ENCODE measurements at regions not wholly inside any gene's neighbourhood (a gene's known extent, or its start where the extent isn't known, plus 50 kb on each side); places are given as distances from the start of the nearest gene placed in this dataset.

DNA sequence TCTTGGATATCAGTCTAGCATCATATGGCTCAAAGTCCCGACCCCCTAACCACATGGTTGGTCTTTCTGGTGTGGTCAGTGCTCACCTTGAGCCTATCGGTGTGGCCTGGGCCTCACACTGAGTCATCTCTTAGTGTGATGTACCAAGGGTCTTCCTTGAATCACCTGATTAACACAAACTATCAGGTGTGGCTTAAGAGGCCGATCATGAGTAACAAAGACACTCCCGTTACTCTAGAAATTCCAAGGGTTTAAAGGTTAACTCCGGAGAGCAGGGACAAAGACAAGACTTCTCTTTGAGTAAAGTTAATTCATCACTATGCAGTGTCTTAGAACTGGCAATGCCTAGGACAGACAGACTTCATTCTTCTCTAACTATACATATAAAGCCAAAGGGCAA, 52.3 kb upstream of the ARMC3 start:
- Histone ChIP-seq H3K4me1 (ENCODE audit: control insufficient read depth, insufficient read depth, low read length) (no peaks in the 10 kb centered on the region), H3K27me3 (ENCODE audit: control insufficient read depth in 1 of 2, insufficient read depth in 2 of 2, low read length in 2 of 2) (no peaks in the 10 kb centered on the region), H3K27ac (ENCODE audit: low read length) (no peak overlapping the region), H3K36me3 (ENCODE audit: control insufficient read depth in 2 of 2, insufficient read depth in 2 of 2, low read length in 2 of 2) (no peaks in the 10 kb centered on the region), H3K9ac (ENCODE audit: low read length in 2 of 2) (no peak overlapping the region), H3K9me3 (ENCODE audit: control insufficient read depth in 2 of 2, low read length in 2 of 2) (no peaks in the 10 kb centered on the region), H3K4me3 (ENCODE audit: low read length in 2 of 2) (no peak overlapping the region)

DNA sequence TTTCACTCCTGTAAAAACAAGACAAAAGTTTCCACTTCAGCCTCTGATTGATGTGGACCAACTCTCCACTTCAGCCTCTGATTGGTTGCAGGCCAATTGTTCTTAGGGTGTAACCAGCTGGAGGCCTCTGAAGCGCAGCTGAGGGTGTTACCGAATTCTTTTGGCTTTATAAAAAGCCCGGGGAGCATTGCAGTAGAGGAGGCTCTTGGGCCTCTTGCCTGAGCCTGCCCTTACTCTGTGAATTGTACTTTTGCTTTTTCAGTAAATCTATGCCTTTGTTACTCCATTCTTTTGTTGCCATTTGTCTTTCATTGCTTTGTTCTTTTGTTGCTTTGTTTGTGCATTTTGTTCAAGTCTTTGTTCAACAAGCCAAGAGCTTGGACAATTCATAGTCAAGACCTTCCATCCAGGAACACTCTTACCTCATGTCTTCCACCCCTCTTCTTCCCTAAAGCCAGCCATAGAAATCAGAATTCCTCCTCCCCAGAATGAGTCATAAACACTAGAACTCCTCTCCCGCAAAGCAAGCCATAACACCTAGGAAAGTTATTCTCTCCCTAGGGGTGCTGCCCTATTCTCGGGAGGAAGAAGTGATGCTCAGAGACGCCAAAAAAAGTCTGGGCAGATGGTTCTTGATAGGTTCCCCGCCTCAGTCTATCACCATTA, 53.5 kb upstream of the ARMC3 start:
- H3K27ac ChIP-seq (ENCODE audit: low read length): no peak overlapping the region
- H3K9ac ChIP-seq (ENCODE audit: low read length in 2 of 2): no peak overlapping the region
- H3K27me3 ChIP-seq (ENCODE audit: control insufficient read depth in 1 of 2, insufficient read depth in 2 of 2, low read length in 2 of 2): no peaks in the 10 kb centered on the region
- no peaks in the 10 kb centered on the region for H3K36me3 ChIP-seq (ENCODE audit: control insufficient read depth in 2 of 2, insufficient read depth in 2 of 2, low read length in 2 of 2)
- no peaks in the 10 kb centered on the region for H3K4me1 ChIP-seq (ENCODE audit: control insufficient read depth, insufficient read depth, low read length)
- no peaks in the 10 kb centered on the region for H3K9me3 ChIP-seq (ENCODE audit: control insufficient read depth in 2 of 2, low read length in 2 of 2)
- no peak overlapping the region for H3K4me3 ChIP-seq (ENCODE audit: low read length in 2 of 2)

DNA sequence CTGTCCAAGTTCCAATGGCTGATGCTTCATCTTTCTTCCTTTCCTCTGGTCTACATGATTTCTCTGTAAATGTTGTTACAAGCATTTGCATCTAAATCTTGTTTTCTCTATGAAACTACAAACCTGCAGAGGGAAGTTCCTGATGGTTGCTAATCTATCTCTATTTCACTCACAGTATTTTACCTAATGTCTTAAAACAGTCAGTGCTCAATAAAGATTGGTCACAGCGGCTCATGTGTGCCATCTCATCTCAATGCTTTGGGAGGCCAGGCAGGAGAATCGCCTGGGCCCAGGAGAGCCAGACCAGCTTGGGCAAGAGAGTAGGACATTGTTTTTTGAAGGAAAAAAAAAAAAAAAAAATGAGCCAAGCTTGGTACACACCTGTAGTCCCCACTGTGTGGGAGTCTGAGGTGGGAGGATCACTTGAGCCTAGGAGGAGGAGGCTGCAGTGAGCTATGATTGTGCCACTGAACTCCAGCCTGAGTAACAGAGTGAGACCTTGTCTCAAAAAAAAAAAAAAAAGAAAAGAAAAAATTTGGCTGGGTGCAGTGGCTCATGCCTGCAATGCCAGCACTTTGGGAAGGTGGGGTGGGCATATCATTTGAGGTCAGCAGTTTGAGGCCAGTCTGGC, 71.3 kb upstream of the ARMC3 start:
- no peaks in the 10 kb centered on the region for H3K36me3 ChIP-seq (ENCODE audit: control insufficient read depth in 2 of 2, insufficient read depth in 2 of 2, low read length in 2 of 2)
- no peaks in the 10 kb centered on the region for H3K27me3 ChIP-seq (ENCODE audit: control insufficient read depth in 1 of 2, insufficient read depth in 2 of 2, low read length in 2 of 2)
- no peak overlapping the region for H3K9ac ChIP-seq (ENCODE audit: low read length in 2 of 2)
- no peak overlapping the region for H3K4me3 ChIP-seq (ENCODE audit: low read length in 2 of 2)
- H3K27ac ChIP-seq (ENCODE audit: low read length): no peak overlapping the region
- peaks cover 3% of the 10 kb centered on the region for H3K4me1 ChIP-seq (ENCODE audit: control insufficient read depth, insufficient read depth, low read length)
- H3K9me3 ChIP-seq (ENCODE audit: control insufficient read depth in 2 of 2, low read length in 2 of 2): no peaks in the 10 kb centered on the region

DNA sequence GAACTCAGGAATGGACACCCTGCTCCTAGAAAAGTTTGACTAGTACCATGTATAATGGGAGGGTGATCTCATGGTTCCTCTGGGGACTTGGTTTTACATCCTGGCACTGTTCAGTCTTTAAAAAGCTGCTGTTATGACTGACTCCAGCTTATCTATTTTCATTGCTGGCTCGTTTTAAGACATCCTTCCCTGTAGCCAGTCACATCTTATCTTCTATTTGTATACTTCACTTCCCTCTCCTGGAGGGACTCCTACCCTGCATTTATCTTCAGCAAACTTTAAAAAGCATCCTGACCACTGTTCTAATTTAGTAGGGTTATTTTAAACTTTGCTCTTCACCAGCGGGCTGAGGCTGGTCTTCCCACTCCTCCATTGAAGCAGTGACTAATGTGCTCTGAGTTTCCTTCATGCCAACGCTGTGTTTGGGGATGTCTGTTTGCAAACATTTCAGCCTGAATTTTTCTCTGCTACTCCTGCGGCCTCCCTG, 72.9 kb upstream of the ARMC3 start:
- peaks cover 9% of the 10 kb centered on the region for H3K4me1 ChIP-seq (ENCODE audit: control insufficient read depth, insufficient read depth, low read length)
- H3K27ac ChIP-seq (ENCODE audit: low read length): no peak overlapping the region
- H3K36me3 ChIP-seq (ENCODE audit: control insufficient read depth in 2 of 2, insufficient read depth in 2 of 2, low read length in 2 of 2): no peaks in the 10 kb centered on the region

DNA sequence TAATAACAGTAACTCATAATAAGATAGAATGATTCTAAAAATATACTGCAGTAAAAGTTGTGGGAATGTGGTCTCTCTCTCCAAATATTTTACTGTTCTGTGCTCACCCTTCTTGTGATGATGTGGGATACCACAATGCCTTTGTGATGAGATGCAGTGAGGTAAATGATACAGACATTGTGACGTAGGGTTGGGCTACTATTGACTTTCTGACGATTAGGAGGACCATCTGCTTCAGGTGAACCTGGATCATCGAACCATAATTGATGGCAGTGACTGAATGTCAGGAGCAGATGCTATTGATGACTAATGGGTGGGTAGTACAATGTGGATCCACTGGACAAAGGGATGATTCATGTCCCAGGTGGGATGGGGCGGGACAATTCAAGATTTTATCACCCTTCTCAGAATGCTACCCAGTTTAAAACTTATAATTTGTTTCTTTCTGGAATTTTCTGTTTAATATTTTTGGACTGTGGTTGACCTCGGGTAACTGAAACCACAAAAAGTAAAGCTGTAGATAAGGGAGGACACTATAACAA, 73.9 kb upstream of the ARMC3 start:
- Histone ChIP-seq H3K4me3 (ENCODE audit: low read length in 2 of 2) (no peak overlapping the region), H3K9me3 (ENCODE audit: control insufficient read depth in 2 of 2, low read length in 2 of 2) (no peaks in the 10 kb centered on the region), H3K27me3 (ENCODE audit: control insufficient read depth in 1 of 2, insufficient read depth in 2 of 2, low read length in 2 of 2) (no peaks in the 10 kb centered on the region)

More for the DNA sequence above, 72.9 kb upstream of the ARMC3 start:
- Histone ChIP-seq H3K27me3 (ENCODE audit: control insufficient read depth in 1 of 2, insufficient read depth in 2 of 2, low read length in 2 of 2) (no peaks in the 10 kb centered on the region), H3K4me3 (ENCODE audit: low read length in 2 of 2) (no peak overlapping the region), H3K9ac (ENCODE audit: low read length in 2 of 2) (no peak overlapping the region), H3K9me3 (ENCODE audit: control insufficient read depth in 2 of 2, low read length in 2 of 2) (no peaks in the 10 kb centered on the region)

DNA sequence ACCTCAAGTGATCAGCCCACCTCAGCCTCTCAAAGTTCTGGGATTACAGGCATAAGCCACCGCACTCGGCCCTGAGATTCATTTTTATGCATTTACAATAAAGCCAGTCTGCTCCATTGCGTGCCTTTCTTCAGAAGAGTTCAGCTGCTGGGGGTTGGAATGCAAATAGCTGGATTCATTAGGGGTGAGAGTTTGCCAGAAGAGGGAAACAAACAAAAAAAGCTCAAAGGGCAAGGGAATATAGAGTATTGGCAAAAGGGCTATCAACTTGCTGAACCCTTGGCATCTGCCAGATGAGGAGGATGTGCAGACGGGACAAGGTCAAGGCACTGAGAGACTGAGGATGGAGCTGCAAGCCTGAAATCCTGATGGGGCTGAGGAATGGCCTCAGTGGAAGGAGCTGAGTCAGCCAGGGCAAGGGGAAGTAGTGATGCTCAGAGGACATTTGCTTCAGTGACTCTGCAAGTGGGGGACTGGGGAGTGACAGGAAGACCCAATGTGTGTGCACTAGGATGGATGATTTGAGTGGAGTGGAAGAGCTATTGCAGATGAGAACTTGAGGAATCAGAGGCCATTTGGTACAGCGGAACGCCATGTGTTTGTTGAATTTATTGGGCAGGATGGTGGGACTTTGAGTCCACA, 75.0 kb upstream of the ARMC3 start:
- Histone ChIP-seq H3K9me3 (ENCODE audit: control insufficient read depth in 2 of 2, low read length in 2 of 2) (no peaks in the 10 kb centered on the region), H3K36me3 (ENCODE audit: control insufficient read depth in 2 of 2, insufficient read depth in 2 of 2, low read length in 2 of 2) (no peaks in the 10 kb centered on the region), H3K27me3 (ENCODE audit: control insufficient read depth in 1 of 2, insufficient read depth in 2 of 2, low read length in 2 of 2) (no peaks in the 10 kb centered on the region), H3K4me1 (ENCODE audit: control insufficient read depth, insufficient read depth, low read length) (peaks cover 21% of the 10 kb centered on the region), H3K27ac (ENCODE audit: low read length) (no peak overlapping the region), H3K9ac (ENCODE audit: low read length in 2 of 2) (no peak overlapping the region), H3K4me3 (ENCODE audit: low read length in 2 of 2) (no peak overlapping the region)

More for the DNA sequence above, 73.9 kb upstream of the ARMC3 start:
- H3K36me3 ChIP-seq (ENCODE audit: control insufficient read depth in 2 of 2, insufficient read depth in 2 of 2, low read length in 2 of 2): no peaks in the 10 kb centered on the region
- H3K9ac ChIP-seq (ENCODE audit: low read length in 2 of 2): no peak overlapping the region
- no peak overlapping the region for H3K27ac ChIP-seq (ENCODE audit: low read length)
- peaks cover 17% of the 10 kb centered on the region for H3K4me1 ChIP-seq (ENCODE audit: control insufficient read depth, insufficient read depth, low read length)

DNA sequence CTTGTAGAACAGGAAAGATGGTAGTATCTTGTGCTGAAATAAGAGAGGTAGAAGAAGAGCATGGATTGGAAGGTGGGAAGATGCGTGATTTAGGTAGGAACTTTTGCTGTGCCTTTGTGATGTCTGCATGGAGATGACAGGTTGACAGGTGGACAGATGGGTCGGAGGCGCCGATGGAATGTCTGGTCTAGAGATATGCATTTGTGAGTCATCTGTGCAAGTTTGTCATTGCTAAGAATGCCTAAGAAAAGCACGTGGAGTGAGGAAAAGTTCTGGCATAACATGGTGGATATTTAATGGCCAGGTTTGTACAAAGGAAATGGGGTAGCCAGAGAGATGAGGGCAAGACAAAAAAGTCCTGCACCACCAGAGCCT, 76.0 kb upstream of the ARMC3 start:
- Histone ChIP-seq H3K4me1 (ENCODE audit: control insufficient read depth, insufficient read depth, low read length) (peaks cover 21% of the 10 kb centered on the region), H3K4me3 (ENCODE audit: low read length in 2 of 2) (no peak overlapping the region), H3K36me3 (ENCODE audit: control insufficient read depth in 2 of 2, insufficient read depth in 2 of 2, low read length in 2 of 2) (no peaks in the 10 kb centered on the region), H3K9ac (ENCODE audit: low read length in 2 of 2) (no peak overlapping the region), H3K27me3 (ENCODE audit: control insufficient read depth in 1 of 2, insufficient read depth in 2 of 2, low read length in 2 of 2) (no peaks in the 10 kb centered on the region), H3K27ac (ENCODE audit: low read length) (no peak overlapping the region), H3K9me3 (ENCODE audit: control insufficient read depth in 2 of 2, low read length in 2 of 2) (no peaks in the 10 kb centered on the region)

DNA sequence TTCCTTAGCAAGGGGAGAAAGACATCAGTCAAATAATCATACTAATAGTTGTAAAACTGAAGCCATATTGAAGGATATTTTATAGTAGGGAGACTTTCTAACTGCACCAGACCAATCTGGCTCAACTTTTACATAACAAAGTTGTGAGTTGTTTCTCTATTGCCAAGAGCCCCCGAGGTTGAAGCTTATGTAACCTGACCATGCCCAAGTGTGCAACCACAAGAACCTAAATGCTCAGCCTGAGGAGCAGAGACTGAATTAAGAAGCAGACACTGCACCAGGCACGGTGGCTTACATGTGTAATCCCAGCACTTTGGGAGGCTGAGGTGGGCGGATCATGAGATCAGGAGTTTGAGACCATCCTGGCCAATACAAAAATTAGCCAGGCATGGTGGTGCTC, 77.3 kb upstream of the ARMC3 start:
- peaks cover 21% of the 10 kb centered on the region for H3K4me1 ChIP-seq (ENCODE audit: control insufficient read depth, insufficient read depth, low read length)
- H3K9me3 ChIP-seq (ENCODE audit: control insufficient read depth in 2 of 2, low read length in 2 of 2): no peaks in the 10 kb centered on the region
- no peaks in the 10 kb centered on the region for H3K36me3 ChIP-seq (ENCODE audit: control insufficient read depth in 2 of 2, insufficient read depth in 2 of 2, low read length in 2 of 2)
- H3K9ac ChIP-seq (ENCODE audit: low read length in 2 of 2): no peak overlapping the region
- H3K27me3 ChIP-seq (ENCODE audit: control insufficient read depth in 1 of 2, insufficient read depth in 2 of 2, low read length in 2 of 2): no peaks in the 10 kb centered on the region
- H3K4me3 ChIP-seq (ENCODE audit: low read length in 2 of 2): no peak overlapping the region
- peak overlapping the region; percentile 79 for H3K27ac ChIP-seq (ENCODE audit: low read length)

DNA sequence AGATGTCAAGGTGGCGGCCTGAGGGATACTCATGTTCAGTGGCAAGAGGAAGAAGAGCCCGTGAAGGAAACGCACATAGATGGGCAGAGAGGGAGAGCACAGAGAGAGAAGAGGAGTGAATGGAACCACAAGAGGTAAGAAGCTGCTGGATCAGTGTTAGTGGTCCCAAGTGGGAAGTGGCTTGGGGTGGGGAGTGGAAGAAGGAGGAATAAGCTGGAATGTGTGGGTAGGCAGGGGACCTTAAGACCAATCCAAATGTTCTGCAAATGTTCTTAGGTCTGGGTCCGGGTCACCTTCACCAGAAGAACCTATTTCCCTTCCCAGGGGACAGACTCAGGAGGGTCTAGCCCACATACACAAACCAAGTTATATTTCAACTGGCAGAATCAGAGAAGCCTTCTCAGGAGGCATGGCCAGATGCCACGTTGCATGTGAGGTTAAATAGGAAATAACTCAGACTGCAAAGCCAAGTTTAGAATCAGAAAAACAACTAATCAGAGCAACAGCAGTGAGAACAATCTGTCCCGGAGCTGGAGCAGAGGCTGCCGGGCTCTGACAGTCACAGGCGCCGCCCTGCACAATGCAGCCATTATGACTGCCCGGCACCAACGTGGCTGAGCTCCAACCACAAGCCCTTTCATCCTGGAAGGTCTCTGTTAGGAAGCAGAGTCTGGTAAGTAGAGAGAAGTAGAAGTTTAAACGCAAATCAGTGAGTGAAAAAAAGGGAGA, 78.6 kb upstream of the ARMC3 start:
- Histone ChIP-seq H3K27me3 (ENCODE audit: control insufficient read depth in 1 of 2, insufficient read depth in 2 of 2, low read length in 2 of 2) (no peaks in the 10 kb centered on the region), H3K4me3 (ENCODE audit: low read length in 2 of 2) (peak overlapping the region in 1 of 2 donors; percentile 55), H3K27ac (ENCODE audit: low read length) (peak overlapping the region; percentile 79)

DNA sequence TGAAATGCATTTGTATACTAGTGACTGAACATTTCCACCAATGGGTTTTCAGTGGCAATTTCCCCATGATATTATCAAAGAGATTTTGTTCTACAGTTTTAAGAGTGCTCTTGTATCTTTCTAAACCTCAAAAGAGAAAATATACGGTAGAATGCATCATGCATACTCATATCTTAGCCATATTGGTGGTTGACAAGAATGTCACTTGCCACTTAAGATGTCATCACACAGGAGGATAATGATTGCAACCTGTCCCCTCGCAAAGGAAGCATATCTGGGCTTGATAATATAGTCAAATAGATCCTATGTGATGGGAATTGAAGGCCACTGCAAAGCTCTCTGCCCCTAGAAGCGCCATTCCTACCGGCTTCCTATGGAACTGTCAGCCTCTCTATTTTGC, 79.3 kb upstream of the ARMC3 start:
- Histone ChIP-seq H3K9me3 (ENCODE audit: control insufficient read depth in 2 of 2, low read length in 2 of 2) (no peaks in the 10 kb centered on the region), H3K27me3 (ENCODE audit: control insufficient read depth in 1 of 2, insufficient read depth in 2 of 2, low read length in 2 of 2) (no peaks in the 10 kb centered on the region), H3K9ac (ENCODE audit: low read length in 2 of 2) (no peak overlapping the region), H3K4me3 (ENCODE audit: low read length in 2 of 2) (no peak overlapping the region), H3K27ac (ENCODE audit: low read length) (peak overlapping the region; percentile 79), H3K36me3 (ENCODE audit: control insufficient read depth in 2 of 2, insufficient read depth in 2 of 2, low read length in 2 of 2) (no peaks in the 10 kb centered on the region), H3K4me1 (ENCODE audit: control insufficient read depth, insufficient read depth, low read length) (peaks cover 21% of the 10 kb centered on the region)

More for the DNA sequence above, 78.6 kb upstream of the ARMC3 start:
- Histone ChIP-seq H3K36me3 (ENCODE audit: control insufficient read depth in 2 of 2, insufficient read depth in 2 of 2, low read length in 2 of 2) (no peaks in the 10 kb centered on the region), H3K9me3 (ENCODE audit: control insufficient read depth in 2 of 2, low read length in 2 of 2) (no peaks in the 10 kb centered on the region), H3K9ac (ENCODE audit: low read length in 2 of 2) (no peak overlapping the region), H3K4me1 (ENCODE audit: control insufficient read depth, insufficient read depth, low read length) (peaks cover 21% of the 10 kb centered on the region)

Data from stomach smooth muscle (tissue), 2 donors.